NB4 (cell line): ENCODE measurements at regions not wholly inside any gene's neighbourhood (a gene's known extent, or its start where the extent isn't known, plus 50 kb on each side); places are given as distances from the start of the nearest gene placed in this dataset.

ENCODE experiments used
- POLR2A ChIP-seq: IDR thresholded peaks from 2 replicates; pipeline ENCODE4 v1.6.1; 2011; ENCODE audit warnings: mild to moderate bottlenecking; ENCODE audit not compliant: insufficient read length; ENCODE audit errors: extremely low read depth
- TF ChIP-seq, protein P1 (sequence below): IDR thresholded peaks from one replicate; pipeline ENCODE4 v1.5.1; 2012; ENCODE audit warnings: low read depth, low read length

DNA sequence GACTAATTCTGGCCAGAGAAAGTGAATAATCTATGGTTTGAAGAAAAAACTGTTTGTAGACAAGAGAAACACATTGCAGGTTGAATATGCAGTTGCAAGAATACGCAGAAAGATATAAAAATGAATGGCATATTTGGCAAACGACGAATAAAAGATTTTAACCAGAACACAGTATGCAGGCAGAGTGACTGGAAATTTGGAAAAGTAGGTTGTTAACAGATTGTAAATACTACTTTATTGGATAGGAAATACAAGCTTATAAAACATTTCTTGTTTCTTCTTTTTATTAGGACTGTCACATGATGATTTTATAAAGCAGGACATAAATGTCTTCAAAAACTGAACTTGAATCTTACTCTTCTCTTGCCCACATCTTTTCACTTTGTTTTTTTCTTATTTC, 573.3 kb upstream of the PBX1 start:
- TF ChIP-seq, protein P1, sequence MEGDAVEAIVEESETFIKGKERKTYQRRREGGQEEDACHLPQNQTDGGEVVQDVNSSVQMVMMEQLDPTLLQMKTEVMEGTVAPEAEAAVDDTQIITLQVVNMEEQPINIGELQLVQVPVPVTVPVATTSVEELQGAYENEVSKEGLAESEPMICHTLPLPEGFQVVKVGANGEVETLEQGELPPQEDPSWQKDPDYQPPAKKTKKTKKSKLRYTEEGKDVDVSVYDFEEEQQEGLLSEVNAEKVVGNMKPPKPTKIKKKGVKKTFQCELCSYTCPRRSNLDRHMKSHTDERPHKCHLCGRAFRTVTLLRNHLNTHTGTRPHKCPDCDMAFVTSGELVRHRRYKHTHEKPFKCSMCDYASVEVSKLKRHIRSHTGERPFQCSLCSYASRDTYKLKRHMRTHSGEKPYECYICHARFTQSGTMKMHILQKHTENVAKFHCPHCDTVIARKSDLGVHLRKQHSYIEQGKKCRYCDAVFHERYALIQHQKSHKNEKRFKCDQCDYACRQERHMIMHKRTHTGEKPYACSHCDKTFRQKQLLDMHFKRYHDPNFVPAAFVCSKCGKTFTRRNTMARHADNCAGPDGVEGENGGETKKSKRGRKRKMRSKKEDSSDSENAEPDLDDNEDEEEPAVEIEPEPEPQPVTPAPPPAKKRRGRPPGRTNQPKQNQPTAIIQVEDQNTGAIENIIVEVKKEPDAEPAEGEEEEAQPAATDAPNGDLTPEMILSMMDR = no peak
- TF ChIP-seq POLR2A = no peak
